Gastroesophageal sphincter (tissue), 3 donors: ENCODE measurements at regions not wholly inside any gene's neighbourhood (a gene's known extent, or its start where the extent isn't known, plus 50 kb on each side); places are given as distances from the start of the nearest gene placed in this dataset.

ENCODE experiments used
- EP300 ChIP-seq: sonication (generic); formaldehyde crosslinking; IDR thresholded peaks from one replicate; pipeline ENCODE4 v1.6.1; 2017; ENCODE audit warnings: antibody characterized with exemption, mild to moderate bottlenecking
- POLR2A ChIP-seq, 2 donors: fragments of 450-650 bp; IDR thresholded peaks; one replicate each; pipeline ENCODE4 v1.6.1; 2017; ENCODE audit warnings: antibody characterized with exemption in 2 of 2, mild to moderate bottlenecking in 2 of 2, moderate library complexity in 1 of 2
- TF ChIP-seq, protein P1 (sequence below), 4 experiments: fragments of 200-600 bp in 2 of 4; fragments of 450-650 bp in 2 of 4; sonication (generic) in 1 of 4; IDR thresholded peaks; one replicate each; pipeline ENCODE4 v1.5.1; 2017 to 2019; ENCODE audit warnings: antibody characterized with exemption in 4 of 4, mild to moderate bottlenecking in 2 of 4, moderate library complexity in 2 of 4

DNA sequence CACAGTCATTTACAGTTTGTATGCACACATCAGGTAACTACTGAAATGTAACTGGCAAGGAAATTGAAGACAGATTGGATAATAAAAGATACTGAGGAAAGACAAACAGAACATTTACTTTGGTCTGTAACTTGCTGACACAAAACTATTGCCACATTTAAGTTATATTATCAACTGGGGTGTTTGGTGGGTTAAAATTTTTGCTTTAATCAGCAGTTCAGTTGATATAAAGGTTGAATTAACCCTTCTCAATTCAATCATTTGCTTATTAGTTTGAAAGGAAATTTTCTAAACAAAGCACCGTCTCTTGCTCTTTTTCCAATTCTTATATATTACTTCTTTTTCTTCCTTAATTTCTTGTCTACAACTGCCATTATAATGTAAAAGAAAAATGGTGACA, 102.4 kb downstream of the TMEM26 start:
- TF ChIP-seq POLR2A (IDR thresholded peaks at IDR 0.05) (no peak), EP300 (no peak)
- TF ChIP-seq, protein P1, sequence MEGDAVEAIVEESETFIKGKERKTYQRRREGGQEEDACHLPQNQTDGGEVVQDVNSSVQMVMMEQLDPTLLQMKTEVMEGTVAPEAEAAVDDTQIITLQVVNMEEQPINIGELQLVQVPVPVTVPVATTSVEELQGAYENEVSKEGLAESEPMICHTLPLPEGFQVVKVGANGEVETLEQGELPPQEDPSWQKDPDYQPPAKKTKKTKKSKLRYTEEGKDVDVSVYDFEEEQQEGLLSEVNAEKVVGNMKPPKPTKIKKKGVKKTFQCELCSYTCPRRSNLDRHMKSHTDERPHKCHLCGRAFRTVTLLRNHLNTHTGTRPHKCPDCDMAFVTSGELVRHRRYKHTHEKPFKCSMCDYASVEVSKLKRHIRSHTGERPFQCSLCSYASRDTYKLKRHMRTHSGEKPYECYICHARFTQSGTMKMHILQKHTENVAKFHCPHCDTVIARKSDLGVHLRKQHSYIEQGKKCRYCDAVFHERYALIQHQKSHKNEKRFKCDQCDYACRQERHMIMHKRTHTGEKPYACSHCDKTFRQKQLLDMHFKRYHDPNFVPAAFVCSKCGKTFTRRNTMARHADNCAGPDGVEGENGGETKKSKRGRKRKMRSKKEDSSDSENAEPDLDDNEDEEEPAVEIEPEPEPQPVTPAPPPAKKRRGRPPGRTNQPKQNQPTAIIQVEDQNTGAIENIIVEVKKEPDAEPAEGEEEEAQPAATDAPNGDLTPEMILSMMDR (IDR thresholded peaks at IDR 0.05) = no peak
